ENCODE measurements at regions not wholly inside any gene's neighbourhood (a gene's known extent, or its start where the extent isn't known, plus 50 kb on each side); places are given as distances from the start of the nearest gene placed in this dataset.

GRCh38 chr2:223147431-223147830 is 95.4 kb downstream of the KCNE4 start:
- Histone ChIP-seq H3K56ac (replicated peaks; ENCODE audit: insufficient read length, low read depth, low read length) (no peak overlapping the region), H3K23me2 (ENCODE audit: low read depth, low read length) (no peaks in the 10 kb centered on the region), H2BK120ac (replicated peaks; ENCODE audit: low read depth, low read length) (no peak overlapping the region), H4K8ac (ENCODE audit: extremely low read depth, insufficient read depth, low read length) (no peak overlapping the region), H3K4me1 (replicated peaks in 1 of 4; ENCODE audit: control insufficient read depth in 3 of 4, insufficient read depth in 4 of 4, low read length in 3 of 4) (no peaks in the 10 kb centered on the region), H3K27me3 (replicated peaks in 1 of 4; ENCODE audit: control insufficient read depth in 3 of 4, extremely low read depth in 1 of 4, insufficient read depth in 3 of 4, low read length in 3 of 4) (no peaks in the 10 kb centered on the region), H4K20me1 (replicated peaks in 1 of 2; ENCODE audit: control insufficient read depth in 1 of 2, insufficient read depth in 2 of 2, low read length in 2 of 2) (no peaks in the 10 kb centered on the region), H2BK15ac (ENCODE audit: low read length) (no peak overlapping the region), H2AFZ (ENCODE audit: low read length) (0 out of 2 replicates have a peak overlapping the region, but pooled peaks have one; percentile 23), H4K91ac (replicated peaks; ENCODE audit: insufficient read length, low read length) (no peak overlapping the region), H2BK20ac (ENCODE audit: low read length) (no peak overlapping the region), H3K9ac (replicated peaks in 1 of 4; ENCODE audit: extremely low read depth in 1 of 4, low read depth in 3 of 4, low read length in 3 of 4) (no peak overlapping the region), H2AK5ac (ENCODE audit: low read depth, low read length) (no peak overlapping the region), H3K14ac (ENCODE audit: insufficient read length) (no peak overlapping the region), H3K4me3 (ENCODE audit: extremely low read depth in 1 of 4, insufficient read depth in 2 of 4, low read depth in 3 of 4, low read length in 4 of 4) (no peak overlapping the region), H3K4ac (replicated peaks; ENCODE audit: insufficient read length, low read depth, low read length) (no peak overlapping the region), H2BK12ac (ENCODE audit: low read depth, low read length) (no peak overlapping the region), H4K5ac (ENCODE audit: insufficient read length, low read depth, low read length) (no peak overlapping the region), H2BK5ac (ENCODE audit: low read depth, low read length) (no peak overlapping the region), H3K79me2 (ENCODE audit: control insufficient read depth in 1 of 2, insufficient read depth in 2 of 2, low read length in 2 of 2) (no peaks in the 10 kb centered on the region), H3K4me2 (ENCODE audit: insufficient read depth in 1 of 2, low read depth in 2 of 2, low read length in 2 of 2) (no peak overlapping the region), H3K9me3 (ENCODE audit: insufficient read depth in 2 of 2, low read depth in 1 of 2, low read length in 1 of 2) (no peaks in the 10 kb centered on the region), H3K79me1 (ENCODE audit: low read depth, low read length) (no peaks in the 10 kb centered on the region), H3K18ac (ENCODE audit: extremely low read depth, low read length) (no peak overlapping the region), H3K23ac (ENCODE audit: insufficient read length) (no peak overlapping the region), H3K36me3 (ENCODE audit: control insufficient read depth in 2 of 4, insufficient read depth in 4 of 4, low read length in 3 of 4) (no peaks in the 10 kb centered on the region), H3K27ac (ENCODE audit: low read depth, low read length) (no peak overlapping the region)
- ChIA-PET POLR2A (ENCODE audit: partially characterized antibody) (no interaction called here), CTCF (ENCODE audit: partially characterized antibody) (interaction anchor here (1.0 to 1.1 kb wide), 2 partner anchors 46 to 166 kb away, joined by 3 read pairs; no protein-coding TSS in a partner anchor)
- 93% methylated on average over 3 of the region's 3 CpGs; no CpG with 5 or more reads in 1 of the 2 experiments for WGBS, 2 experiments (ENCODE audit: extremely low coverage in 1 of 2, insufficient coverage in 1 of 2, insufficient read length in 1 of 2, insufficient replicate concordance in 2 of 2, low coverage in 1 of 2, low lambda C conversion rate in 2 of 2, missing lambda C conversion rate in 1 of 2)
- no peak for DNase-seq (ENCODE audit: low read depth in 1 of 2, low spot score in 2 of 2)
- FAIRE-seq: no peak
- TF ChIP-seq POLR2A (IDR thresholded peaks at IDR 0.05; ENCODE audit: control extremely low read depth in 1 of 2, low read depth in 2 of 2, low read length in 2 of 2) (no peak), FOSL1 (IDR thresholded peaks at IDR 0.05; ENCODE audit: insufficient read depth, low read depth, low read length) (no peak), ZNF274 (IDR thresholded peaks at IDR 0.05; ENCODE audit: borderline replicate concordance, extremely low read depth, low read length) (no peak), CBX5 (IDR thresholded peaks at IDR 0.05; ENCODE audit: low read depth, low read length) (no peak), TAF1 (IDR thresholded peaks at IDR 0.05; ENCODE audit: low read depth, low read length) (no peak), POLR2AphosphoS5 (IDR thresholded peaks at IDR 0.05; ENCODE audit: low read depth, low read length) (no peak), USF2 (IDR thresholded peaks at IDR 0.05; ENCODE audit: low read length) (no peak), ATF3 (IDR thresholded peaks at IDR 0.05; ENCODE audit: insufficient read depth, low read depth, low read length) (no peak), MAX (IDR thresholded peaks at IDR 0.05) (no peak)

All from H1 (cell line).